Neuronal stem cell (in vitro differentiated cells): ENCODE measurements at regions not wholly inside any gene's neighbourhood (a gene's known extent, or its start where the extent isn't known, plus 50 kb on each side); places are given as distances from the start of the nearest gene placed in this dataset.

ENCODE experiments used
- DNase-seq: peaks from one replicate; pipeline ENCODE4 v3.0.0-alpha.2; 2013; ENCODE audit warnings: low spot score
- H2AFZ ChIP-seq: one replicate; pipeline ENCODE4 v1.6.1; 2013; ENCODE audit warnings: mild to moderate bottlenecking, low read length, inconsistent platforms
- H2AK5ac ChIP-seq: 2 replicates; pipeline ENCODE4 v1.6.1; 2013; ENCODE audit warnings: low read depth, mild to moderate bottlenecking, inconsistent platforms, low read length, moderate library complexity, mixed read lengths
- H2BK120ac ChIP-seq: 2 replicates; pipeline ENCODE4 v1.6.1; 2013; ENCODE audit warnings: low read depth, mild to moderate bottlenecking, inconsistent platforms, low read length, moderate library complexity, mixed read lengths
- H2BK12ac ChIP-seq: one replicate; pipeline ENCODE4 v1.6.1; 2013; ENCODE audit warnings: low read length, inconsistent platforms
- H2BK15ac ChIP-seq: 2 replicates; pipeline ENCODE4 v1.6.1; 2013; ENCODE audit warnings: mild to moderate bottlenecking, low read length, inconsistent platforms, mixed read lengths
- H2BK5ac ChIP-seq: one replicate; pipeline ENCODE4 v1.6.1; 2013; ENCODE audit warnings: inconsistent platforms, mild to moderate bottlenecking, low read length, moderate library complexity
- H3K14ac ChIP-seq: one replicate; pipeline ENCODE4 v1.6.1; 2013; ENCODE audit warnings: low read length, inconsistent platforms
- H3K18ac ChIP-seq: 2 replicates; pipeline ENCODE4 v1.6.1; 2013; ENCODE audit warnings: low read length, inconsistent platforms
- H3K23ac ChIP-seq: 2 replicates; pipeline ENCODE4 v1.6.1; 2013; ENCODE audit warnings: low read depth, mild to moderate bottlenecking, mixed read lengths, low read length, inconsistent platforms; ENCODE audit not compliant: poor library complexity
- H3K27ac ChIP-seq: replicated peaks from 3 replicates; pipeline ENCODE4 v1.5.1; 2013; ENCODE audit warnings: low read length, inconsistent platforms
- H3K27me3 ChIP-seq, 3 experiments: 2 replicates each; pipeline ENCODE4 v1.6.1; 2013; ENCODE audit warnings: low read length in 3 of 3, mild to moderate bottlenecking in 2 of 3, inconsistent platforms in 1 of 3, low read depth in 1 of 3, mixed read lengths in 1 of 3, moderate library complexity in 1 of 3; ENCODE audit not compliant: control insufficient read depth in 3 of 3, insufficient read depth in 3 of 3
- H3K36me3 ChIP-seq, 2 donors: replicated peaks in 1 of 2; 2 replicates each; pipeline ENCODE4 v1.6.1; 2013; ENCODE audit warnings: low read length in 2 of 2; ENCODE audit not compliant: control insufficient read depth in 2 of 2, insufficient read depth in 2 of 2
- H3K4ac ChIP-seq: 2 replicates; pipeline ENCODE4 v1.6.1; 2013; ENCODE audit warnings: inconsistent platforms, mild to moderate bottlenecking, low read length, moderate library complexity
- H3K4me1 ChIP-seq, 2 donors: 1 replicate in 1 of 2; 2 replicates in 1 of 2; pipeline ENCODE4 v1.6.1; 2013; ENCODE audit warnings: low read length in 2 of 2, low read depth in 1 of 2; ENCODE audit not compliant: control insufficient read depth in 2 of 2, insufficient read depth in 1 of 2
- H3K4me2 ChIP-seq: one replicate; pipeline ENCODE4 v1.6.1; 2013; ENCODE audit warnings: mild to moderate bottlenecking, low read length, inconsistent platforms; ENCODE audit not compliant: insufficient read depth, poor library complexity, severe bottlenecking
- H3K4me3 ChIP-seq, 2 donors: 2 replicates each; pipeline ENCODE4 v1.5.1; 2013; ENCODE audit warnings: low read length in 2 of 2, mild to moderate bottlenecking in 2 of 2, inconsistent platforms in 1 of 2, moderate library complexity in 1 of 2
- H3K79me1 ChIP-seq: one replicate; pipeline ENCODE4 v1.6.1; 2013; ENCODE audit warnings: low read depth, mild to moderate bottlenecking, inconsistent platforms, low read length, moderate library complexity
- H3K9ac ChIP-seq: one replicate; pipeline ENCODE4 v1.6.1; 2013; ENCODE audit warnings: mild to moderate bottlenecking, low read depth, low read length, inconsistent platforms; ENCODE audit not compliant: poor library complexity
- H3K9me3 ChIP-seq, 2 donors: replicated peaks in 1 of 2; 2 replicates each; pipeline versions ENCODE3 to v1.6.1; 2013; ENCODE audit warnings: low read length in 2 of 2, mild to moderate bottlenecking in 2 of 2, inconsistent platforms in 1 of 2, low read depth in 1 of 2, mixed read lengths in 1 of 2, moderate library complexity in 1 of 2; ENCODE audit not compliant: control insufficient read depth in 2 of 2, insufficient read depth in 1 of 2
- H4K8ac ChIP-seq: one replicate; pipeline ENCODE4 v1.6.1; 2013; ENCODE audit warnings: low read depth, mild to moderate bottlenecking, inconsistent platforms, low read length, moderate library complexity
- H4K91ac ChIP-seq: one replicate; pipeline ENCODE4 v1.6.1; 2013; ENCODE audit warnings: low read length, low read depth, mild to moderate bottlenecking, inconsistent platforms; ENCODE audit not compliant: poor library complexity
- WGBS, 2 donors: extraction: QIAGEN DNeasy Blood & Tissue Kit; methylation state at CpG; one replicate each; pipeline ENCODE4 v1.1.7; 2013; ENCODE audit warnings: missing lambda C conversion rate in 2 of 2, mixed read lengths in 1 of 2; ENCODE audit not compliant: insufficient read length in 2 of 2, insufficient replicate concordance in 1 of 2; ENCODE audit errors: extremely low coverage in 2 of 2; 5-methylcytosine and 5-hydroxymethylcytosine counted together

- H3K4me1 ChIP-seq, result no peaks in the 10 kb centered on the region
- WGBS, 2 donors, result no CpG with 5 or more reads among the region's 2 CpGs
- H3K4ac ChIP-seq, result no peak overlapping the region
- H2BK5ac ChIP-seq, result no peak overlapping the region
- no peak overlapping the region for H2BK15ac ChIP-seq
- H3K79me1 ChIP-seq, result no peaks in the 10 kb centered on the region
- H3K27me3 ChIP-seq, result no peaks in the 10 kb centered on the region
- H2BK12ac ChIP-seq, result no peak overlapping the region
- H3K9me3 ChIP-seq, result no peaks in the 10 kb centered on the region
- no peak overlapping the region for H3K9ac ChIP-seq
- H4K91ac ChIP-seq, result no peak overlapping the region
- no peak overlapping the region for H3K23ac ChIP-seq
- H4K8ac ChIP-seq, result no peak overlapping the region
- H3K27ac ChIP-seq, result no peak overlapping the region
- H3K14ac ChIP-seq, result no peak overlapping the region
- no peak for DNase-seq
- no peak overlapping the region for H2BK120ac ChIP-seq
- H3K4me2 ChIP-seq, result no peak overlapping the region
- no peaks in the 10 kb centered on the region for H3K36me3 ChIP-seq
- H2AK5ac ChIP-seq, result no peak overlapping the region
- no peak overlapping the region for H2AFZ ChIP-seq
- H3K4me3 ChIP-seq, result no peak overlapping the region
- H3K18ac ChIP-seq, result no peak overlapping the region
Observed at GRCh38 chr10:32160864-32161263, 104.6 kb upstream of the KIF5B start.

- Histone ChIP-seq H3K4ac (no peak overlapping the region), H3K9me3 (no peaks in the 10 kb centered on the region), H2AFZ (no peak overlapping the region), H3K18ac (no peak overlapping the region), H2BK12ac (no peak overlapping the region), H3K4me1 (no peaks in the 10 kb centered on the region), H3K4me2 (no peak overlapping the region), H2AK5ac (no peak overlapping the region), H4K91ac (no peak overlapping the region), H2BK5ac (no peak overlapping the region), H3K36me3 (no peaks in the 10 kb centered on the region), H3K23ac (no peak overlapping the region), H3K4me3 (no peak overlapping the region), H3K27ac (no peak overlapping the region), H2BK120ac (no peak overlapping the region), H2BK15ac (no peak overlapping the region), H3K79me1 (no peaks in the 10 kb centered on the region), H3K27me3 (no peaks in the 10 kb centered on the region), H4K8ac (no peak overlapping the region), H3K14ac (no peak overlapping the region), H3K9ac (no peak overlapping the region)
- WGBS, 2 donors, result no CpG with 5 or more reads among the region's 7 CpGs
- no peak for DNase-seq
Observed at GRCh38 chr10:32159264-32159663, 103.0 kb upstream of the KIF5B start.

GRCh38 chr10:32156031-32156495 lies 99.8 kb upstream of the KIF5B start:
- no peak overlapping the region for H2BK12ac ChIP-seq
- DNase-seq, result no peak
- WGBS, 2 donors, result no CpG with 5 or more reads among the region's 4 CpGs
- no peaks in the 10 kb centered on the region for H3K36me3 ChIP-seq
- H3K4ac ChIP-seq, result no peak overlapping the region
- H2BK120ac ChIP-seq, result no peak overlapping the region
- H2BK15ac ChIP-seq, result no peak overlapping the region
- no peak overlapping the region for H2AFZ ChIP-seq
- H3K79me1 ChIP-seq, result no peaks in the 10 kb centered on the region
- no peak overlapping the region for H3K18ac ChIP-seq
- H3K14ac ChIP-seq, result no peak overlapping the region
- no peak overlapping the region for H2BK5ac ChIP-seq
- H3K9me3 ChIP-seq, result peaks cover 4 to 9% of the 10 kb centered on the region in 2 donors
- no peaks in the 10 kb centered on the region for H3K27me3 ChIP-seq
- H3K4me2 ChIP-seq, result no peak overlapping the region
- H3K23ac ChIP-seq, result no peak overlapping the region
- H2AK5ac ChIP-seq, result no peak overlapping the region
- H4K91ac ChIP-seq, result no peak overlapping the region
- no peak overlapping the region for H3K27ac ChIP-seq
- H3K4me1 ChIP-seq, result no peaks in the 10 kb centered on the region
- no peak overlapping the region for H4K8ac ChIP-seq
- no peak overlapping the region for H3K9ac ChIP-seq
- no peak overlapping the region for H3K4me3 ChIP-seq

DNA sequence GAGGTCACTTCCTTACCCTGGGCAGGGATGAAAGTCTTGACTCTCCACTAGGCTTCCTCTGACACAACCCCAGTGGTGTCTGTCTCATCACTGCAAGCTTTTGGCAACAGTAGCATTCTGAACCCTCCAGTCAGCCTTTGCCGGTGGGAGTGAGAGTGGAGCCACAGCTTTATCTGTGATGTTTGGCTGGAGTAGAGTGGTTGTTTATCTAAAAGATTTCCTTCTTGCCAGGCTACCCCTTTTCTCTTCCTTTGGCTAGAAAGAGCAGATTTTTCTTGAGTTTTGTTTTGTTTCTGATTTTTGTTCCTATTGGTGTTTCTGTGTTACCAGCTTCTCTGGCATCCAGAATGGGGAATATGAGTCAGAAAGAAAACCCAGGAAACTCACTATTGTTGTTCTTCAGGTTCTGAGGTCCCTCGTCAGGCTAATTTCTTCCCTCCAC lies 98.9 kb upstream of the KIF5B start:
- no peak overlapping the region for H3K4me3 ChIP-seq
- H2BK120ac ChIP-seq, result no peak overlapping the region
- H3K23ac ChIP-seq, result no peak overlapping the region
- no peak overlapping the region for H4K8ac ChIP-seq
- no peak overlapping the region for H3K9ac ChIP-seq
- no peaks in the 10 kb centered on the region for H3K4me1 ChIP-seq
- H3K14ac ChIP-seq, result no peak overlapping the region
- H3K9me3 ChIP-seq, result peaks cover 4 to 9% of the 10 kb centered on the region in 2 donors
- H3K4ac ChIP-seq, result no peak overlapping the region
- H4K91ac ChIP-seq, result no peak overlapping the region
- H2AFZ ChIP-seq, result no peak overlapping the region
- no peak overlapping the region for H2AK5ac ChIP-seq
- no peak for DNase-seq
- H3K79me1 ChIP-seq, result no peaks in the 10 kb centered on the region
- H3K4me2 ChIP-seq, result no peak overlapping the region
- no peak overlapping the region for H2BK5ac ChIP-seq
- no peaks in the 10 kb centered on the region for H3K27me3 ChIP-seq
- H3K36me3 ChIP-seq, result no peaks in the 10 kb centered on the region
- WGBS, 2 donors, result no CpG with 5 or more reads among the region's 2 CpGs
- H3K18ac ChIP-seq, result no peak overlapping the region
- no peak overlapping the region for H3K27ac ChIP-seq
- H2BK12ac ChIP-seq, result no peak overlapping the region
- H2BK15ac ChIP-seq, result no peak overlapping the region
